NCI-H82 treated with DMSO at 0.1 percent for 48 hours (cell line): ENCODE measurements at regions not wholly inside any gene's neighbourhood (a gene's known extent, or its start where the extent isn't known, plus 50 kb on each side); places are given as distances from the start of the nearest gene placed in this dataset.
A peak's percentile ranks its signal among the peaks of the same experiment; 100 is the strongest.
"Not testable (repeated sequence)": the region's sequence is repeated elsewhere in the genome, so short reads cannot be mapped to it uniquely, and the experiment has no call there.

ENCODE experiments used
- DNase-seq: peaks from one replicate; lab custom pipeline; 2025; ENCODE audit not compliant: unreplicated experiment; lab: John Stamatoyannopoulos, UW

- no peak for DNase-seq
Measured at GRCh38 chr12:46884362-46884761, 58.6 kb upstream of the SLC38A4 start.

- DNase-seq: no peak
Measured at GRCh38 chr12:46886541-46887041, 60.8 kb upstream of the SLC38A4 start.

GRCh38 chr12:46887870-46888269 lies 62.1 kb upstream of the SLC38A4 start:
- no peak for DNase-seq

GRCh38 chr12:46888568-46888967 lies 62.8 kb upstream of the SLC38A4 start:
- no peak for DNase-seq

GRCh38 chr12:46891306-46891705 lies 65.5 kb upstream of the SLC38A4 start:
- no peak for DNase-seq

GRCh38 chr12:46892034-46892705 lies 66.4 kb upstream of the SLC38A4 start:
- DNase-seq: no peak

GRCh38 chr12:46892887-46893286 lies 67.1 kb upstream of the SLC38A4 start:
- no peak for DNase-seq

GRCh38 chr12:46893434-46893833 lies 67.6 kb upstream of the SLC38A4 start:
- no peak for DNase-seq

GRCh38 chr12:46895726-46896125 lies 69.9 kb upstream of the SLC38A4 start:
- DNase-seq: no peak

GRCh38 chr12:46896680-46897079 lies 70.9 kb upstream of the SLC38A4 start:
- no peak for DNase-seq

- no peak for DNase-seq
Measured at GRCh38 chr12:46898152-46898931, 72.5 kb upstream of the SLC38A4 start.

- DNase-seq: no peak
Measured at GRCh38 chr12:46898989-46899388, 73.2 kb upstream of the SLC38A4 start.

GRCh38 chr12:46900734-46901463 lies 75.1 kb upstream of the SLC38A4 start:
- DNase-seq: peak; percentile 79

GRCh38 chr12:46901464-46902205 lies 75.8 kb upstream of the SLC38A4 start:
- DNase-seq: no peak

GRCh38 chr12:46903058-46903457 lies 77.3 kb upstream of the SLC38A4 start:
- DNase-seq: no peak

- no peak for DNase-seq
Measured at GRCh38 chr12:46904406-46905238, 78.8 kb upstream of the SLC38A4 start.

- not testable (repeated sequence) for DNase-seq
Measured at GRCh38 chr12:46905239-46905627, 79.4 kb upstream of the SLC38A4 start.

- no peak for DNase-seq
Measured at GRCh38 chr12:46907791-46908190, 82.0 kb upstream of the SLC38A4 start.

GRCh38 chr12:46908236-46908935 lies 82.6 kb upstream of the SLC38A4 start:
- DNase-seq: no peak
